Astrocyte (in vitro differentiated cells and primary cell): ENCODE measurements at regions not wholly inside any gene's neighbourhood (a gene's known extent, or its start where the extent isn't known, plus 50 kb on each side); places are given as distances from the start of the nearest gene placed in this dataset.

Experiments used
- CTCF ChIP-seq: IDR thresholded peaks from 2 replicates; pipeline ENCODE4 v1.5.1; 2011; ENCODE audit warnings: low read depth, mild to moderate bottlenecking, inconsistent platforms, low read length, moderate library complexity; ENCODE audit not compliant: insufficient read depth
- EZH2 ChIP-seq: IDR thresholded peaks from 2 replicates; pipeline ENCODE4 v1.6.1; 2012; ENCODE audit warnings: mild to moderate bottlenecking, low read length, inconsistent platforms; ENCODE audit not compliant: insufficient read depth

DNA sequence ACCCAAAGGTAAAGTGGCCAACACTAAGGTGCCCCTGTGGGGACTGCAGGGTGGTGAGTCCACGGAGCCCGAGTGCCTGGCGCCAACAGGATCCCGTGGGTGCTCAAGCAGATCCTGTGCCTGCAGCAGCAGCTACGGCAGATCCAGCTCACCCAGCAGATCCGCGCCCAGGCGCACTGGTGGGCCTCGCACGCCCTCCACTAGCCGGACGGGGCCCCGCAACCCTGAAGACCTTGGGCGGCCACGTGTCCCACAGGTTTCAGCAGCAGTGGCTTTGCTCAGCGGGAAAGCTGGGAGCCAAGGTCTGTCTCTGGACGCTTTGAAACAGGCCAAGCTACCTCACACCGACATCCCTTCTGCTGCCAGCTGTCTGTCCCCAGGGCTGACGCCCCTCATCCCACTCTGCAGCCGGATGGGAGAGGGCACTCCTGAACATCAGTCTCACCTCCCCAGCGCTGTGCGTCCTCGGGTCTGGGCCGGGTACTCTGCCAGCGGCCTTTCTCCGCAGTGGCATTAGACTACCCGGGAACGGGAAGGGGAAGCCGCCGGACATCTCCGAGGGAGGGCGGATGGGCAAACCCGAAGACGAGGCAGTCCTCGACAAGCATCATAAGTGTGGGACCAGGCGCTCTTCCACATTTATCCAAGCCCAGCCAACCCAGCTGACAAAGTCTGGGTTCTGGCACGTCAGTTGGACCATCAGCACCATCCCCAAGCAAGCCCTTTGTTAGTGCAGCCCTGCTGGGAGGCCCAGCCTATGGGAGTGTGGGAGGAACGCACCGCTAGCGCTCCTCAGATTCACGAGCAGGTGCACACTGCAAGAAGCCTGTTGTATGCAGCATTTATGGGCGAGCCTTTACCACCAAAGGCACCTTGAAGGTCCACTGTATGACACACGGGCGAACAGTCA is 212.6 kb upstream of the UBE2E2 start:
- no peak for TF ChIP-seq CTCF
- TF ChIP-seq EZH2, result no peak
